ENCODE measurements at regions not wholly inside any gene's neighbourhood (a gene's known extent, or its start where the extent isn't known, plus 50 kb on each side); places are given as distances from the start of the nearest gene placed in this dataset.

DNA sequence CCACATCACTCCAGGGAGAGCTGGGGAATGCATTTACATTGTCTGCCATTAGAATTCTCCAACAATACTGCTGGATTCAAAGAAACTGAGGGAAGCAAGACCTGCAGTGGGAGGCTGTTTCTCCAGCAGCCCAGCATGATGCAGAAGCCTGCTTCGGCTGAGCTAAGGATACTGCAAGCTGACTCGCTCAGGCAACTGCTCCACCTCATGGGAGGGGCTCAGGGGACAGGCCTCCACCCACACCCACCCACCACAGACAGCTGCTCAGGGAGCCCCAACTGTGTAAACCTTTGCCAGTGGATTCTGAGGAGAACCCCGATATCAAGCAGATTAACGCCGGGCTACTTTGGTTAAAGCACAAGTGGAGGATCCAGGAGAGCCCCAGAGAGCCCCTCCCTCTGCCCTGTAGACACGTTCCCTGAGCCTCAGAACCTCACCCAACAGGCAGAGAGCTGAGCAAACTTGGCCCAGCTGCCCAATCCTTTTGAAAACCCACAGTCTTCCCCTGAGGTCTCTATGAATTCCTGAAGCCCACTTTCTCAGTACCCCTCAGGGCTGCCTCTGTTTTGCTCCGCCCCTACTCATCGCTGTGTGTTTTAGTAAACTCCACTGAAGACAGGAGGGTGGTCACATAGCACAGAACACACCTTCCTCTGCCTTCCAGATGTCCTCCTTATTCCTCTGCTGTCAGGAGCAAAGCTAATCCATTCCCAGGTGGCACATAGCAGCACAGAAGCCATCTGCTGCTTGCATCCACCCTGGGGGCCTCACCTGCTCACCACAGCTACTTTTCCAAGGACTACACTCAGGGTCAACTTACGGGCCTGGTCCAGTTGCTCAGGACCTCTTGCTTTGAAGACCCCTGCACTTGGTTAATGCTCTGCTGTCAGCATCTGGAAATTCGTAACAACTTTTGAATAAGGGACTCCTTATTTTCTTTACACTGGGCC lies 269.0 kb downstream of the ABHD5 start:
- TF ChIP-seq, protein P1, sequence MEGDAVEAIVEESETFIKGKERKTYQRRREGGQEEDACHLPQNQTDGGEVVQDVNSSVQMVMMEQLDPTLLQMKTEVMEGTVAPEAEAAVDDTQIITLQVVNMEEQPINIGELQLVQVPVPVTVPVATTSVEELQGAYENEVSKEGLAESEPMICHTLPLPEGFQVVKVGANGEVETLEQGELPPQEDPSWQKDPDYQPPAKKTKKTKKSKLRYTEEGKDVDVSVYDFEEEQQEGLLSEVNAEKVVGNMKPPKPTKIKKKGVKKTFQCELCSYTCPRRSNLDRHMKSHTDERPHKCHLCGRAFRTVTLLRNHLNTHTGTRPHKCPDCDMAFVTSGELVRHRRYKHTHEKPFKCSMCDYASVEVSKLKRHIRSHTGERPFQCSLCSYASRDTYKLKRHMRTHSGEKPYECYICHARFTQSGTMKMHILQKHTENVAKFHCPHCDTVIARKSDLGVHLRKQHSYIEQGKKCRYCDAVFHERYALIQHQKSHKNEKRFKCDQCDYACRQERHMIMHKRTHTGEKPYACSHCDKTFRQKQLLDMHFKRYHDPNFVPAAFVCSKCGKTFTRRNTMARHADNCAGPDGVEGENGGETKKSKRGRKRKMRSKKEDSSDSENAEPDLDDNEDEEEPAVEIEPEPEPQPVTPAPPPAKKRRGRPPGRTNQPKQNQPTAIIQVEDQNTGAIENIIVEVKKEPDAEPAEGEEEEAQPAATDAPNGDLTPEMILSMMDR (IDR thresholded peaks at IDR 0.05), result no peak
- TF ChIP-seq POLR2AphosphoS5 (IDR thresholded peaks at IDR 0.05; ENCODE audit: insufficient read depth in 1 of 2, low read depth in 1 of 2) (no peak), POLR2A (IDR thresholded peaks at IDR 0.05) (no peak)

All from vagina (tissue), 2 donors.